Neural progenitor cell (in vitro differentiated cells): ENCODE measurements at regions not wholly inside any gene's neighbourhood (a gene's known extent, or its start where the extent isn't known, plus 50 kb on each side); places are given as distances from the start of the nearest gene placed in this dataset.

Source experiments
- DNase-seq: peaks from one replicate; pipeline ENCODE4 v3.0.0-alpha.2; 2016; ENCODE audit warnings: low spot score
- H2AFZ ChIP-seq: fragments of 200-600 bp; sonication (generic); replicated peaks from 2 replicates; pipeline ENCODE4 v1.6.1; 2016; ENCODE audit warnings: antibody characterized with exemption
- H3F3A ChIP-seq: fragments of 200-600 bp; sonication (generic); 2 replicates; pipeline ENCODE4 v1.6.1; 2016; ENCODE audit warnings: antibody characterized with exemption, low read depth
- H3K27ac ChIP-seq: fragments of 200-600 bp; sonication (generic); 2 replicates; pipeline ENCODE4 v1.5.1; 2016; ENCODE audit warnings: mild to moderate bottlenecking
- H3K27me3 ChIP-seq: fragments of 200-600 bp; sonication (generic); 2 replicates; pipeline ENCODE4 v1.6.1; 2016; ENCODE audit warnings: mild to moderate bottlenecking, moderate library complexity
- H3K36me3 ChIP-seq: fragments of 200-600 bp; sonication (generic); 2 replicates; pipeline ENCODE4 v1.5.1; 2016
- H3K4me1 ChIP-seq: fragments of 200-600 bp; sonication (generic); 2 replicates; pipeline ENCODE4 v1.6.1; 2016; ENCODE audit warnings: mixed run types
- H3K4me2 ChIP-seq: fragments of 200-600 bp; sonication (generic); 2 replicates; pipeline ENCODE4 v1.6.1; 2016
- H3K4me3 ChIP-seq: fragments of 200-600 bp; sonication (generic); 2 replicates; pipeline ENCODE4 v1.5.1; 2016
- H3K79me2 ChIP-seq: fragments of 200-600 bp; sonication (generic); 2 replicates; pipeline ENCODE4 v1.6.1; 2016; ENCODE audit warnings: low read depth
- H3K9ac ChIP-seq: fragments of 200-600 bp; sonication (generic); 2 replicates; pipeline ENCODE4 v1.6.1; 2016
- H3K9me3 ChIP-seq: fragments of 200-600 bp; sonication (generic); 2 replicates; pipeline ENCODE4 v1.5.1; 2016; ENCODE audit warnings: low read depth
- H4K20me1 ChIP-seq: fragments of 200-600 bp; sonication (generic); 2 replicates; pipeline ENCODE4 v1.6.1; 2016; ENCODE audit warnings: low read depth
- H3K27ac Mint-ChIP-seq: 3 replicates; pipeline ENCODE4 v1.8.0; 2021; ENCODE audit warnings: mixed read lengths
- H3K27me3 Mint-ChIP-seq: 2 replicates; pipeline ENCODE4 v1.8.0; 2022; ENCODE audit warnings: low read depth, mild to moderate bottlenecking, inconsistent platforms, moderate library complexity, mixed read lengths; ENCODE audit not compliant: insufficient read depth
- H3K36me3 Mint-ChIP-seq: 3 replicates; pipeline ENCODE4 v1.8.0; 2021; ENCODE audit warnings: mixed read lengths
- H3K4me1 Mint-ChIP-seq: 3 replicates; pipeline ENCODE4 v1.8.0; 2021; ENCODE audit warnings: mixed read lengths
- H3K4me3 Mint-ChIP-seq: 3 replicates; pipeline ENCODE4 v1.8.0; 2021; ENCODE audit warnings: mild to moderate bottlenecking, moderate library complexity, mixed read lengths
- H3K9me3 Mint-ChIP-seq: 3 replicates; pipeline ENCODE4 v1.8.0; 2020; ENCODE audit warnings: mixed read lengths
- CTCF ChIP-seq: fragments of 200-600 bp; sonication (generic); IDR thresholded peaks from 2 replicates; pipeline ENCODE4 v1.5.1; 2017; ENCODE audit warnings: antibody characterized with exemption, mild to moderate bottlenecking
- EZH2 ChIP-seq: fragments of 200-600 bp; sonication (generic); IDR thresholded peaks from 2 replicates; pipeline ENCODE4 v1.6.1; 2017; ENCODE audit warnings: antibody characterized with exemption, mild to moderate bottlenecking, moderate library complexity
- EZH2phosphoT487 ChIP-seq: fragments of 200-600 bp; sonication (generic); IDR thresholded peaks from 2 replicates; pipeline ENCODE4 v1.6.1; 2017; ENCODE audit warnings: antibody characterized with exemption

GRCh38 chr14:73800970-73801515, 50.6 kb upstream of the PTGR2 start:
- Histone ChIP-seq H3K27me3 (peaks cover 23% of the 10 kb centered on the region), H3K36me3 (no peaks in the 10 kb centered on the region), H3K4me3 (no peak overlapping the region), H3K79me2 (no peaks in the 10 kb centered on the region), H3K4me1 (no peaks in the 10 kb centered on the region), H3K9ac (no peak overlapping the region), H4K20me1 (no peaks in the 10 kb centered on the region), H3K27ac (no peak overlapping the region), H3K9me3 (no peaks in the 10 kb centered on the region), H2AFZ (no peak overlapping the region), H3F3A (no peaks in the 10 kb centered on the region), H3K4me2 (no peak overlapping the region)
- DNase-seq = no peak
- Mint-ChIP-seq H3K27me3 (peaks cover 4% of the 10 kb centered on the region), H3K27ac (no peak overlapping the region), H3K9me3 (no peaks in the 10 kb centered on the region), H3K4me1 (peaks cover 9% of the 10 kb centered on the region), H3K4me3 (no peak overlapping the region), H3K36me3 (no peaks in the 10 kb centered on the region)
- no peak for TF ChIP-seq EZH2
- no peak for TF ChIP-seq CTCF
- TF ChIP-seq EZH2phosphoT487 = no peak

GRCh38 chr14:73797543-73798265, 53.9 kb upstream of the PTGR2 start:
- H4K20me1 ChIP-seq = no peaks in the 10 kb centered on the region
- peaks cover 53% of the 10 kb centered on the region for H3K27me3 ChIP-seq
- H3K4me2 ChIP-seq = no peak overlapping the region
- H3K36me3 Mint-ChIP-seq = no peaks in the 10 kb centered on the region
- H3K9me3 Mint-ChIP-seq = no peaks in the 10 kb centered on the region
- H3K36me3 ChIP-seq = no peaks in the 10 kb centered on the region
- peaks cover 1% of the 10 kb centered on the region for H3K4me1 ChIP-seq
- H3K4me3 Mint-ChIP-seq = no peak overlapping the region
- no peak overlapping the region for H2AFZ ChIP-seq
- H3K27me3 Mint-ChIP-seq = peaks cover 4% of the 10 kb centered on the region
- no peak overlapping the region for H3K27ac Mint-ChIP-seq
- no peak for TF ChIP-seq CTCF
- TF ChIP-seq EZH2 = no peak
- TF ChIP-seq EZH2phosphoT487 = no peak
- no peaks in the 10 kb centered on the region for H3K79me2 ChIP-seq
- peaks cover 27% of the 10 kb centered on the region for H3K4me1 Mint-ChIP-seq
- H3F3A ChIP-seq = no peaks in the 10 kb centered on the region
- DNase-seq = no peak
- H3K9ac ChIP-seq = no peak overlapping the region
- no peaks in the 10 kb centered on the region for H3K9me3 ChIP-seq
- H3K27ac ChIP-seq = no peak overlapping the region
- no peak overlapping the region for H3K4me3 ChIP-seq

GRCh38 chr14:73796893-73797542, 54.6 kb upstream of the PTGR2 start:
- Histone ChIP-seq H2AFZ (no peak overlapping the region), H3K36me3 (no peaks in the 10 kb centered on the region), H3K9ac (no peak overlapping the region), H3K79me2 (no peaks in the 10 kb centered on the region), H3F3A (no peaks in the 10 kb centered on the region), H4K20me1 (no peaks in the 10 kb centered on the region), H3K9me3 (no peaks in the 10 kb centered on the region), H3K4me2 (no peak overlapping the region), H3K27me3 (peaks cover 60% of the 10 kb centered on the region), H3K27ac (no peak overlapping the region), H3K4me3 (no peak overlapping the region), H3K4me1 (peaks cover 6% of the 10 kb centered on the region)
- no peak for TF ChIP-seq CTCF
- TF ChIP-seq EZH2phosphoT487 = no peak
- TF ChIP-seq EZH2 = no peak
- DNase-seq = no peak
- Mint-ChIP-seq H3K36me3 (no peaks in the 10 kb centered on the region), H3K4me3 (no peak overlapping the region), H3K9me3 (no peaks in the 10 kb centered on the region), H3K27ac (no peak overlapping the region), H3K4me1 (peaks cover 34% of the 10 kb centered on the region), H3K27me3 (peaks cover 4% of the 10 kb centered on the region)
